GM06990 (cell line): ENCODE measurements at regions not wholly inside any gene's neighbourhood (a gene's known extent, or its start where the extent isn't known, plus 50 kb on each side); places are given as distances from the start of the nearest gene placed in this dataset.

Source experiments
- DNase-seq: peaks from one replicate; pipeline ENCODE4 v3.0.0-alpha.2; 2011; ENCODE audit not compliant: insufficient read length; ENCODE audit errors: extremely low read depth
- H3K27me3 ChIP-seq: replicated peaks from 2 replicates; pipeline ENCODE4 v1.6.0; 2011; ENCODE audit warnings: low read length; ENCODE audit not compliant: control insufficient read depth, insufficient read depth
- H3K36me3 ChIP-seq: 2 replicates; pipeline ENCODE4 v1.5.1; 2011; ENCODE audit warnings: low read length; ENCODE audit not compliant: control insufficient read depth, insufficient read depth
- H3K4me3 ChIP-seq: replicated peaks from 2 replicates; pipeline ENCODE4 v1.5.1; 2011; ENCODE audit warnings: low read depth, mild to moderate bottlenecking, control low read depth, low read length
- CTCF ChIP-seq: IDR thresholded peaks from 2 replicates; pipeline ENCODE4 v1.5.1; 2011; ENCODE audit warnings: low read length, control low read depth, mild to moderate bottlenecking, inconsistent platforms; ENCODE audit not compliant: insufficient read depth, poor library complexity, severe bottlenecking

GRCh38 chr1:74908131-74908530 lies 175.2 kb downstream of the TYW3 start:
- no peaks in the 10 kb centered on the region for H3K36me3 ChIP-seq
- no peak for DNase-seq
- no peaks in the 10 kb centered on the region for H3K27me3 ChIP-seq
- TF ChIP-seq CTCF: no peak
- no peak overlapping the region for H3K4me3 ChIP-seq

GRCh38 chr1:74908797-74909196 lies 175.8 kb downstream of the TYW3 start:
- Histone ChIP-seq H3K27me3 (no peaks in the 10 kb centered on the region), H3K36me3 (no peaks in the 10 kb centered on the region), H3K4me3 (no peak overlapping the region)
- no peak for TF ChIP-seq CTCF
- no peak for DNase-seq

GRCh38 chr1:74913978-74914377 lies 181.0 kb downstream of the TYW3 start:
- H3K4me3 ChIP-seq: no peak overlapping the region
- TF ChIP-seq CTCF: no peak
- no peak for DNase-seq
- H3K27me3 ChIP-seq: no peaks in the 10 kb centered on the region
- no peaks in the 10 kb centered on the region for H3K36me3 ChIP-seq

- no peak overlapping the region for H3K4me3 ChIP-seq
- DNase-seq: no peak
- no peaks in the 10 kb centered on the region for H3K36me3 ChIP-seq
- TF ChIP-seq CTCF: no peak
- no peaks in the 10 kb centered on the region for H3K27me3 ChIP-seq
Observed at GRCh38 chr1:74933500-74933899, 200.5 kb downstream of the TYW3 start.

DNA sequence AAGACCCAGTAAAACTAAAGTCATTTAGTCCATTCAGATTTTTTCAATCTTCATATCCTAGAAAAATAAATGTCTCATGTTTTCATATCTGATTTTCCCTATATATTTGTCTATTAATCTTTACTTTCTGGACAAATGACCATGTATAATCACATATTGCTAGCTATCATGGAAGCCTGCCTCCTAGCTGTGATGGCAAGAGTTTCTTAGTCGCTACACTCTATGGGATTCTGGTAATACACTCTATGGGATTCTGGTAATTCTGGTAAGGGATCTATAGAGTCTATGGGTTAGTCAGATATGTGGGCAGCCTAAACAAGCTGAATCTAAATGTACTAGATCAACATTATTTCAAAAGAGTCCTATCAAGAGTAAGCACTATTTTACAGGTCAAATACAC lies 198.7 kb upstream of the LHX8 start:
- H3K36me3 ChIP-seq: no peaks in the 10 kb centered on the region
- DNase-seq: no peak
- TF ChIP-seq CTCF: no peak
- H3K27me3 ChIP-seq: no peaks in the 10 kb centered on the region
- H3K4me3 ChIP-seq: no peak overlapping the region

DNA sequence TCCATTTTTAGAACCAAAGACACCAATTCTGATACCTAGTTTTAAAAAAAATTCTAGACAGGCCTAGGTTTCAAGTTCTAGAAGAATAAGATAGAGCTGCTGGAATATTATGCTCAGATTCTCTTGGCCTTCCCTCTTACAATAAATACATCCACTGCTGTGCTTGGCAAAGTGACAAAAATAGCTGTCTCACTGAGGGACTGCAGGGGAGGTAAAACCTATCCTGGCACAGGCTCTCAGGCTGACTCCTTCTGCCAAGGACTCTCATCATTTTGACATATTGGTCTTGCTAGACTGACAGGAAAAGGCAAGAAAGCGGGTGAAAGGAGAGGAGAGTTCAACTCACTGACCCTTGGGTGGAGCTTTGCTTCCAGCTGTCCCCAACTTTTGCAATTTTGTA lies 197.0 kb upstream of the LHX8 start:
- DNase-seq: no peak
- Histone ChIP-seq H3K4me3 (no peak overlapping the region), H3K27me3 (no peaks in the 10 kb centered on the region), H3K36me3 (no peaks in the 10 kb centered on the region)
- no peak for TF ChIP-seq CTCF
